DND-41 (cell line): ENCODE measurements at regions not wholly inside any gene's neighbourhood (a gene's known extent, or its start where the extent isn't known, plus 50 kb on each side); places are given as distances from the start of the nearest gene placed in this dataset.
A peak's percentile ranks its signal among the peaks of the same experiment; 100 is the strongest.

Experiments
- EZH2 ChIP-seq: IDR thresholded peaks from 3 replicates; pipeline ENCODE4 v1.6.1; 2012; ENCODE audit warnings: borderline replicate concordance, low read depth, mild to moderate bottlenecking, moderate library complexity, low read length, inconsistent platforms; ENCODE audit not compliant: severe bottlenecking
- TF ChIP-seq, protein P1 (sequence below): IDR thresholded peaks from 2 replicates; pipeline ENCODE4 v1.5.1; 2012; ENCODE audit warnings: borderline replicate concordance, low read length, moderate library complexity, mild to moderate bottlenecking; ENCODE audit not compliant: poor library complexity, severe bottlenecking; ENCODE audit errors: extremely low read depth

DNA sequence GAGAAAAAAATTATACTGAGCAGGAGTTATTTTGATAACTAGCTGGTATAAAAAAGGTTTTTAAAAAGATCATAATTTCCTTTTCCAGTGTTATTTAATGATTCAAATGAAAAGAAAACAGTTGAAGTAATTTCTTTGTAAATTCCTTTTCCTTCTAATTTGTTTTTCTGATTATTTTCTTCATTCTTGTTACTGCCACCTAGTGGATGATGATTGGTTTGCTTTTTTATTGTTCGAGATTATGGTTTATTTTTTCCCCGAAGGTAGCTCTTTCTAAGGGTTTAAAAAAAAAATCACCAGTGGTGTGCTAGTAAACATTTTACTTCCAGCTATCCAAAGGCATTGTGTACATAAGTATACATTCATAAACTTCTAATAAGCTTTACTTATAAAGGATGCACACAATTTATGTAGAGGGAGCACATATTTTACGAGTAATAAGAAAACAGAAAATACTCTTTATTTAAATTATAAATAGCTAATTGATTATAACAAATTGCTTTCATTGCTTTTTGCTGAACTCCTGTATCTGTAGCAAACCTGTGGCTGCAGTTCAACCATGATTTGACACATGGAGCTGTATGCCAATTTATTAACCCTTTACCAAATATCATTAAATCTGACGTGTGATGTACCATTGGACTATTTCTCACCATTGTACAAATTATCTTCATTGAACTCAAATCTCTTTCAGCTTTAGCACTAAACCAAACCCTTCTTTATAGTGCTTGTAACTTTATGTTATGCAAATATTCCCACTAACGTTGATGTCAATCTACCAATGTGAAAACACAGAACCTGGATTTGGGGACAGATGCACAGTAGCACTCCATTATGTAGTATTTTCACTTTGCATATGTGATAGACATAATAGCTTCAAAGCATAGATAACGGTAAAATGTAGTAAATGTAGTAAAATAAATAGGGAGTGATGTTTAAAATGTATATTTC lies 97.8 kb upstream of the ANK2 start:
- no peak for TF ChIP-seq EZH2
- TF ChIP-seq, protein P1, sequence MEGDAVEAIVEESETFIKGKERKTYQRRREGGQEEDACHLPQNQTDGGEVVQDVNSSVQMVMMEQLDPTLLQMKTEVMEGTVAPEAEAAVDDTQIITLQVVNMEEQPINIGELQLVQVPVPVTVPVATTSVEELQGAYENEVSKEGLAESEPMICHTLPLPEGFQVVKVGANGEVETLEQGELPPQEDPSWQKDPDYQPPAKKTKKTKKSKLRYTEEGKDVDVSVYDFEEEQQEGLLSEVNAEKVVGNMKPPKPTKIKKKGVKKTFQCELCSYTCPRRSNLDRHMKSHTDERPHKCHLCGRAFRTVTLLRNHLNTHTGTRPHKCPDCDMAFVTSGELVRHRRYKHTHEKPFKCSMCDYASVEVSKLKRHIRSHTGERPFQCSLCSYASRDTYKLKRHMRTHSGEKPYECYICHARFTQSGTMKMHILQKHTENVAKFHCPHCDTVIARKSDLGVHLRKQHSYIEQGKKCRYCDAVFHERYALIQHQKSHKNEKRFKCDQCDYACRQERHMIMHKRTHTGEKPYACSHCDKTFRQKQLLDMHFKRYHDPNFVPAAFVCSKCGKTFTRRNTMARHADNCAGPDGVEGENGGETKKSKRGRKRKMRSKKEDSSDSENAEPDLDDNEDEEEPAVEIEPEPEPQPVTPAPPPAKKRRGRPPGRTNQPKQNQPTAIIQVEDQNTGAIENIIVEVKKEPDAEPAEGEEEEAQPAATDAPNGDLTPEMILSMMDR, result peak; percentile 70
